ENCODE measurements at regions not wholly inside any gene's neighbourhood (a gene's known extent, or its start where the extent isn't known, plus 50 kb on each side); places are given as distances from the start of the nearest gene placed in this dataset.
A peak's percentile ranks its signal among the peaks of the same experiment; 100 is the strongest.

GRCh38 chr2:37570773-37571586 lies 100.5 kb downstream of the CDC42EP3 start (continued):
- TF ChIP-seq ZNF592 (IDR thresholded peaks at IDR 0.05) = no peak
- TF ChIP-seq ZNF318 (IDR thresholded peaks at IDR 0.05; ENCODE audit: borderline replicate concordance in 1 of 2, low read depth in 1 of 2) = no peak
- TF ChIP-seq ZNF644 (tag; IDR thresholded peaks at IDR 0.05; ENCODE audit: low read depth) = no peak
- TF ChIP-seq POLR3G (IDR thresholded peaks at IDR 0.05; ENCODE audit: extremely low read depth, insufficient read length, insufficient replicate concordance) = no peak
- 0 out of 2 replicates have a peak, but pooled peaks have one; percentile 20 for TF ChIP-seq ZNF395 (CRISPR knock-in tag; IDR thresholded peaks at IDR 0.05)

All from K562 (cell line).